Fibroblast of pulmonary artery (primary cell): ENCODE measurements at regions not wholly inside any gene's neighbourhood (a gene's known extent, or its start where the extent isn't known, plus 50 kb on each side); places are given as distances from the start of the nearest gene placed in this dataset.
"Not testable (repeated sequence)": the region's sequence is repeated elsewhere in the genome, so short reads cannot be mapped to it uniquely, and the experiment has no call there.

Experiments
- DNase-seq: peaks from one replicate; pipeline ENCODE4 v3.0.0-alpha.2; 2010; ENCODE audit warnings: low read depth
- H3K4me3 ChIP-seq: replicated peaks from 2 replicates; pipeline ENCODE4 v1.5.1; 2011; ENCODE audit warnings: low read depth, mild to moderate bottlenecking, control low read depth, low read length, moderate library complexity

GRCh38 chr1:206307442-206307841 is 104.1 kb downstream of the SRGAP2 start:
- not testable (repeated sequence) for H3K4me3 ChIP-seq, DNase-seq

- DNase-seq, H3K4me3 ChIP-seq: not testable (repeated sequence)
Observed at GRCh38 chr1:206310948-206311347, 107.6 kb downstream of the SRGAP2 start.

- H3K4me3 ChIP-seq = not testable (repeated sequence)
- DNase-seq = peak; percentile 53
Observed at GRCh38 chr1:206311611-206312273, 108.4 kb downstream of the SRGAP2 start.

GRCh38 chr1:206312274-206312665 is 108.9 kb downstream of the SRGAP2 start:
- not testable (repeated sequence) for H3K4me3 ChIP-seq

GRCh38 chr1:206314951-206315636 is 111.8 kb downstream of the SRGAP2 start:
- DNase-seq, H3K4me3 ChIP-seq: not testable (repeated sequence)

More at GRCh38 chr1:206312274-206312665, 108.9 kb downstream of the SRGAP2 start:
- not testable (repeated sequence) for DNase-seq

- not testable (repeated sequence) for H3K4me3 ChIP-seq, DNase-seq
Observed at GRCh38 chr1:206316901-206317300, 113.6 kb downstream of the SRGAP2 start.

GRCh38 chr1:206317878-206318514 is 114.7 kb downstream of the SRGAP2 start:
- not testable (repeated sequence) for DNase-seq, H3K4me3 ChIP-seq

GRCh38 chr1:206320227-206320626 is 116.9 kb downstream of the SRGAP2 start:
- DNase-seq = not testable (repeated sequence)

GRCh38 chr1:206326159-206326939 is 123.0 kb downstream of the SRGAP2 start:
- not testable (repeated sequence) for H3K4me3 ChIP-seq, DNase-seq

More at GRCh38 chr1:206320227-206320626, 116.9 kb downstream of the SRGAP2 start:
- not testable (repeated sequence) for H3K4me3 ChIP-seq

GRCh38 chr1:206331597-206331996 is 128.3 kb downstream of the SRGAP2 start:
- H3K4me3 ChIP-seq, DNase-seq: not testable (repeated sequence)

GRCh38 chr1:206333316-206333715 is 130.0 kb downstream of the SRGAP2 start:
- DNase-seq, H3K4me3 ChIP-seq: not testable (repeated sequence)

GRCh38 chr1:206333897-206334296 is 130.6 kb downstream of the SRGAP2 start:
- not testable (repeated sequence) for DNase-seq, H3K4me3 ChIP-seq

GRCh38 chr1:206334481-206334880 is 131.1 kb downstream of the SRGAP2 start:
- peak; percentile 4 for DNase-seq
- not testable (repeated sequence) for H3K4me3 ChIP-seq

- DNase-seq = not testable (repeated sequence)
Observed at GRCh38 chr1:206335162-206335561, 131.8 kb downstream of the SRGAP2 start.

GRCh38 chr1:206335875-206336846 is 132.8 kb downstream of the SRGAP2 start:
- H3K4me3 ChIP-seq, DNase-seq: not testable (repeated sequence)

More at GRCh38 chr1:206335162-206335561, 131.8 kb downstream of the SRGAP2 start:
- not testable (repeated sequence) for H3K4me3 ChIP-seq

GRCh38 chr1:206337024-206337423 is 133.3 kb upstream of the IKBKE start:
- peak; percentile 0 for DNase-seq
- H3K4me3 ChIP-seq = not testable (repeated sequence)

- DNase-seq, H3K4me3 ChIP-seq: not testable (repeated sequence)
Observed at GRCh38 chr1:206350493-206351275, 119.6 kb upstream of the IKBKE start.
